Colonic mucosa (tissue), 4 donors: ENCODE measurements at regions not wholly inside any gene's neighbourhood (a gene's known extent, or its start where the extent isn't known, plus 50 kb on each side); places are given as distances from the start of the nearest gene placed in this dataset.
"Not testable (repeated sequence)": the region's sequence is repeated elsewhere in the genome, so short reads cannot be mapped to it uniquely, and the experiment has no call there.

Source experiments
- DNase-seq: peaks from one replicate; pipeline ENCODE4 v3.0.0-alpha.2; 2020
- H3K27ac ChIP-seq: fragments of 200-600 bp; one replicate; pipeline ENCODE4 v1.8.0; 2021
- H3K27me3 ChIP-seq: fragments of 200-600 bp; one replicate; pipeline ENCODE4 v1.8.0; 2021
- H3K36me3 ChIP-seq: fragments of 200-600 bp; one replicate; pipeline ENCODE4 v1.8.0; 2021
- H3K4me1 ChIP-seq: fragments of 200-600 bp; one replicate; pipeline ENCODE4 v1.8.0; 2021; ENCODE audit warnings: mild to moderate bottlenecking
- H3K4me3 ChIP-seq: fragments of 200-600 bp; one replicate; pipeline ENCODE4 v1.8.0; 2021
- H3K9ac ChIP-seq, 2 donors: one replicate each; pipeline ENCODE4 v1.7.0; 2013; ENCODE audit warnings: control low read depth in 2 of 2, low read depth in 2 of 2, low read length in 2 of 2
- H3K9me3 ChIP-seq: fragments of 200-600 bp; one replicate; pipeline ENCODE4 v1.8.0; 2021
- intact Hi-C: fragments of 100-400 bp; cut with DNase I; formaldehyde crosslinking; loops from one replicate; pipeline ENCODE4 v1.14.1; 2022
- TF ChIP-seq, protein P1 (sequence below): fragments of 200-600 bp; IDR thresholded peaks from one replicate; pipeline ENCODE4 v1.8.0; 2022; ENCODE audit warnings: antibody characterized with exemption, mild to moderate bottlenecking
- donor health status: healthy.
- donor health status: DM: no; HTN: no; CAD: no.
- donor health status: DM: no; HTN: no; CAD: no.

DNA sequence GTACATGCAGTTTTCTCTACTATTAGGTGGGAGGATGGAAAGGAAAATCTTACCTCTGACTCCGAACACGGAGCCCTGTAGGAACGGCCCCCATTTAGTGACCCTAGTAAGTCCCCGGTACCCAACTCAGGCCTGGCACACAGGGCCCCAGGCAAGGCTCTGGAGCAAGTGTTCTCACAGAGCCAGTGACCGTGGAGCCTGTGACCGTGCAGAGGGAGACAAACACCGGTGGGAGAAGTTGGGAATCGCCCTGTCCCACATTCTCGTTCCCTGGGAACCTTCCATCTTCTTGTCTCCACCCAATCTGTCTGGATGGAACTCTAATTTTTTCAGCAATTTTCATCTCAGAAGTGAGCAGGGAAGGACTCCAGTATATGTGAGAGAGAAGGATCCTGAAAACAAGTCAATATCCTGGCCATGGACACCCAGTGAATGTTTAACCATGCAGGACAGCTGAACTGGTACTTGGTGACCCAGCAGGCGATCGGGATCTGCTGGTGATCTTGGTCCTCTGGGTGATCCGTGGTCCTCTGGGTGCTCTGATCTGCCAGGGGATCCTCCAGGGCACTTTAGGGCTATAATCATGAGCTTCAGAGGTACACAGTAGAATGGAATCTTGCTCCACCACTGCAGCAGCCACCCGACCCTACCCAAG lies 348.6 kb upstream of the ID2 start:
- no peak overlapping the region for H3K27ac ChIP-seq
- H3K4me1 ChIP-seq, result no peaks in the 10 kb centered on the region
- H3K4me3 ChIP-seq, result no peak overlapping the region
- DNase-seq, result no peak
- H3K36me3 ChIP-seq, result no peaks in the 10 kb centered on the region
- H3K27me3 ChIP-seq, result no peaks in the 10 kb centered on the region
- TF ChIP-seq, protein P1, sequence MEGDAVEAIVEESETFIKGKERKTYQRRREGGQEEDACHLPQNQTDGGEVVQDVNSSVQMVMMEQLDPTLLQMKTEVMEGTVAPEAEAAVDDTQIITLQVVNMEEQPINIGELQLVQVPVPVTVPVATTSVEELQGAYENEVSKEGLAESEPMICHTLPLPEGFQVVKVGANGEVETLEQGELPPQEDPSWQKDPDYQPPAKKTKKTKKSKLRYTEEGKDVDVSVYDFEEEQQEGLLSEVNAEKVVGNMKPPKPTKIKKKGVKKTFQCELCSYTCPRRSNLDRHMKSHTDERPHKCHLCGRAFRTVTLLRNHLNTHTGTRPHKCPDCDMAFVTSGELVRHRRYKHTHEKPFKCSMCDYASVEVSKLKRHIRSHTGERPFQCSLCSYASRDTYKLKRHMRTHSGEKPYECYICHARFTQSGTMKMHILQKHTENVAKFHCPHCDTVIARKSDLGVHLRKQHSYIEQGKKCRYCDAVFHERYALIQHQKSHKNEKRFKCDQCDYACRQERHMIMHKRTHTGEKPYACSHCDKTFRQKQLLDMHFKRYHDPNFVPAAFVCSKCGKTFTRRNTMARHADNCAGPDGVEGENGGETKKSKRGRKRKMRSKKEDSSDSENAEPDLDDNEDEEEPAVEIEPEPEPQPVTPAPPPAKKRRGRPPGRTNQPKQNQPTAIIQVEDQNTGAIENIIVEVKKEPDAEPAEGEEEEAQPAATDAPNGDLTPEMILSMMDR, result no peak
- no peak overlapping the region for H3K9ac ChIP-seq
- intact Hi-C loops, result no loop called here
- H3K9me3 ChIP-seq, result no peaks in the 10 kb centered on the region

DNA sequence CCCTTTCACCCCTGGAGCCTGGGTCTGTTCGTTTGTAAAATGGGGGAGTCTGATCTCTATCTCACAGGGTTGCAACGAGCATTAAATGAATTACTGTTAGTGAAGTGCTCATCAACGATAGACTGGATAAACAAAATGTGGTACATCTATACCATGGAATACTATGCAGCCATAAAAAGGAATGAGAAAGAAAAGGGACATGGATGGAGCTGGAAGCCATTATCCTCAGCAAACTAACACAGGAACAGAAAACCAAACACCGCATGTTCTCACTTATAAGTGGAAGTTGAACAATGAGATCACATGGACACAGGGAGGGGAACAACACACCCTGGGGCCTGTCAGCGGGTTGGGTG lies 348.0 kb upstream of the ID2 start:
- H3K36me3 ChIP-seq, DNase-seq, H3K9me3 ChIP-seq, intact Hi-C loops, H3K27me3 ChIP-seq, H3K27ac ChIP-seq, H3K4me1 ChIP-seq, H3K4me3 ChIP-seq, H3K9ac ChIP-seq: not testable (repeated sequence)

DNA sequence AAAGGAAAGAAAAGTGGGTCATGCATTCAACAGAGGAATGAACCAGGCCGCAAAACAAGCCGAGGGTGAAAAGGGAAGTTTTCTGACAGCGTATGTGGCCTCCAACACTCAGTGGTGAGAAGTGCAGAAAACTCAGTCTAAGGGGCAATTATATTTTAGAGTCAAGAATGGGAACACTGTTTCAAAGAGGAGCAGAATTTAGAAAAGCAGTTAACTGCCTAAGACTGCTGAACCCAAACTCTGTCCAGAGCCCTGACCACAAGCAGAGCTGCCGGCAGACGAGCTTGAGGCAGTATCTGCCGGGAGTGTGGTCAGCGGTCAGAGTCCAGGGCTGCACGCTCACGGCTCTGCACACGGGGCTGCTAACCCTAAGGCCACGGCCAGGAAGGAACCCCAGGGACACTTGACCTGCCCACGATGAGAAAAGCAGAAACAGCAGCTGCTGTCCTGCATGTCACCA lies 347.0 kb upstream of the ID2 start:
- no peaks in the 10 kb centered on the region for H3K27me3 ChIP-seq
- H3K4me3 ChIP-seq, result no peak overlapping the region
- H3K9me3 ChIP-seq, result no peaks in the 10 kb centered on the region
- TF ChIP-seq, protein P1, result no peak
- no peak for DNase-seq
- no peak overlapping the region for H3K9ac ChIP-seq
- intact Hi-C loops, result no loop called here
- no peak overlapping the region for H3K27ac ChIP-seq
- H3K36me3 ChIP-seq, result no peaks in the 10 kb centered on the region
- no peaks in the 10 kb centered on the region for H3K4me1 ChIP-seq

DNA sequence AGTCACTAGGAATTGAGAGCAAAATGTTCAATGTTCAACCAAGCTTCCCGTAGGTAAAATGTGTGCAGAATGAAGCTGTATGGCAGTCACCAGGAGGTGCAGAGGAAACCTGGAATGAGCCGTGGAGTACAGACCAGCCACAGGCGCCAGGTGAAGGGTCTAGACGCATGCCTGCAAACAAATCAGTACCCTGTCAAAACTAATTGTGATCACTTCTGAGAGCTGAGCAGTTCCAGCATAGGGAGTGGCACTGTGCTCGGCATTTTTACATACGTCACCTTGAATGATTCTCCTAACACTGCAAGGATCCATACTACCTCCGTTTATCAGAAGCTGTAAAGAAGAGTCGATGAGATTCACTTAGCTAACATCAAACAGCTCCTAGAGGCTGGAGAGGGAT lies 346.1 kb upstream of the ID2 start:
- Histone ChIP-seq H3K9me3 (no peaks in the 10 kb centered on the region), H3K4me3 (no peak overlapping the region), H3K27me3 (no peaks in the 10 kb centered on the region), H3K36me3 (no peaks in the 10 kb centered on the region), H3K27ac (no peak overlapping the region), H3K9ac (no peak overlapping the region), H3K4me1 (no peaks in the 10 kb centered on the region)
- no peak for DNase-seq
- intact Hi-C loops, result no loop called here
- TF ChIP-seq, protein P1, result no peak

DNA sequence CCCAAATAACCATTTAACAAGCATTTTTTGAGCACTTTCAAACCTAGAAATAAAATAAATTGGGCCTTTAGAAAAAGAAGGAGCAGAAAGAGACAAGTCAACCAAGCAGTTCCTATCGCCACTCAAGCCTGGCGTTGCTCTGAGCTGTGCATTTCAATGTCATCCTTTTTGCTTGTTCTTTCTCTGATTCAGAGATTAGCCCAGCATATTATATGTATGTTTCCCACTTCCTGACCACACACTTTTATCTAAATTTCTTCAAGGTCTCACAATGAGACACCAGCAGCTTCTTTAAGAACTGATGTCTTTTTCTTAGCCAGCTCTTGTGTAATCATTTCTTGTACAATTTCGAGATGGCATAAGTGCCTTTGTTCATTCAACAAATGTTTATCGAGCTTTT lies 344.5 kb upstream of the ID2 start:
- intact Hi-C loops, result no loop called here
- Histone ChIP-seq H3K36me3 (no peaks in the 10 kb centered on the region), H3K27me3 (no peaks in the 10 kb centered on the region), H3K27ac (no peak overlapping the region), H3K4me3 (no peak overlapping the region), H3K9me3 (no peaks in the 10 kb centered on the region), H3K9ac (no peak overlapping the region), H3K4me1 (no peaks in the 10 kb centered on the region)
- DNase-seq, result no peak
- TF ChIP-seq, protein P1, result no peak

DNA sequence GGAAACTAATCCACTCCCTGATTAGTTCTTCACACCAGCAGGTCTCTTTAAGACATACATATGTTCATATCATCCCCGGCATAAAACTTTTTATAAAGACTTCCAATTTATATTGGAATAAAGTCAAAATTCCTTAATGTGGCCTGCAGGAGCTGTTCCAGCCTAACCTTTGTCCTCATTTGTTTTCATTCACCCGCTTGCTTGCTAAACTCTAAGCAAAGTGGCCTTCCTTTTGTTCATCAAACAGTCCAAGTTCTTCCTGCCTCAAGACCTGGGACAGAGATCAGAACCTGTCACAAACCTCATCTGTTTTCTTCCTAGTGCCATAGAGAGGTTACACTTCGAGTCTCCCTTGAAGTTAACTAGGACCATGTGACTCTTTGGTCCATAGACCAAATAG lies 339.4 kb upstream of the ID2 start:
- intact Hi-C loops, result no loop called here
- DNase-seq, result no peak
- TF ChIP-seq, protein P1, result no peak
- Histone ChIP-seq H3K4me1 (no peaks in the 10 kb centered on the region), H3K9me3 (no peaks in the 10 kb centered on the region), H3K9ac (no peak overlapping the region), H3K27ac (no peak overlapping the region), H3K36me3 (no peaks in the 10 kb centered on the region), H3K4me3 (no peak overlapping the region), H3K27me3 (no peaks in the 10 kb centered on the region)
